Adrenal gland (tissue), 9 donors: ENCODE measurements at regions not wholly inside any gene's neighbourhood (a gene's known extent, or its start where the extent isn't known, plus 50 kb on each side); places are given as distances from the start of the nearest gene placed in this dataset.

Experiments
- DNase-seq, 7 donors: peaks; one replicate each; pipeline ENCODE4 v3.0.0-alpha.2; 2019 to 2020
- H3K27ac ChIP-seq, 5 donors: fragments of 200-600 bp; sonication (generic) in 4 of 5; 1 replicate in 3 of 5; 2 replicates in 2 of 5; pipeline versions ENCODE4 v1.5.1 to v1.8.0; 2016 to 2020; ENCODE audit warnings: mild to moderate bottlenecking in 1 of 5
- H3K27me3 ChIP-seq: fragments of 200-600 bp; 2 replicates; pipeline ENCODE4 v1.8.0; 2021
- H3K36me3 ChIP-seq, 2 donors: fragments of 200-600 bp; replicated peaks in 1 of 2; 1 replicate in 1 of 2; 2 replicates in 1 of 2; pipeline versions ENCODE4 v1.5.1 to v1.8.0; 2018 to 2022
- H3K4me1 ChIP-seq, 2 donors: fragments of 200-600 bp; replicated peaks in 1 of 2; 1 replicate in 1 of 2; 2 replicates in 1 of 2; pipeline versions ENCODE4 v1.5.1 to v1.8.0; 2018 to 2021
- H3K4me3 ChIP-seq, 4 donors: fragments of 200-600 bp; sonication (generic) in 3 of 4; one replicate each; pipeline ENCODE4 v1.5.1; 2016 to 2018
- H3K9me3 ChIP-seq, 3 donors: fragments of 200-600 bp; sonication (generic) in 1 of 3; replicated peaks in 1 of 3; 1 replicate in 2 of 3; 2 replicates in 1 of 3; pipeline versions ENCODE4 v1.5.1 to v1.8.0; 2016 to 2021
- CTCF ChIP-seq, 6 experiments: fragments of 450-650 bp in 4 of 6; fragments of 200-600 bp in 2 of 6; sonication (generic) in 1 of 6; IDR thresholded peaks; 1 replicate in 5 of 6; 2 replicates in 1 of 6; pipeline versions ENCODE4 v1.5.1 to v1.8.0; 2016 to 2021; ENCODE audit warnings: antibody characterized with exemption in 6 of 6, mild to moderate bottlenecking in 2 of 6, moderate library complexity in 1 of 6
- POLR2A ChIP-seq, 2 donors: fragments of 450-650 bp; IDR thresholded peaks; one replicate each; pipeline ENCODE4 v1.6.1; 2017; ENCODE audit warnings: antibody characterized with exemption in 2 of 2, mild to moderate bottlenecking in 2 of 2, moderate library complexity in 1 of 2
- WGBS, 4 donors: extraction: QIAGEN DNeasy Blood & Tissue Kit in 2 of 4; methylation state at CpG; one replicate each; pipeline versions ENCODE4 v1.1.5 to v1.1.7; 2013 to 2017; 5-methylcytosine and 5-hydroxymethylcytosine counted together
- intact Hi-C, 2 donors: fragments of 100-400 bp; cut with DNase I; formaldehyde crosslinking; loops; one replicate each; pipeline versions ENCODE4 v1.14.1 to v1.15.0; 2022 to 2023
- donor health status: healthy with polysubstance abuse.
- donor health status: Bipolar disorder and iron deficiency.
- donor health status: DM: yes; HTN: yes; CAD: no.
- donor health status: DM: no; HTN: no; CAD: no.
- donor health status: DM: no; HTN: no; CAD: no.

GRCh38 chr3:124281453-124282316 is 289.8 kb upstream of the ROPN1 start:
- WGBS, 4 donors = 51 to 57% (median 54%) methylated on average over 6 of the region's 6 CpGs
- DNase-seq = peak in 5 of 7 donors; percentile 26 to 69 (median 57)

GRCh38 chr3:124282751-124283651 is 291.1 kb upstream of the ROPN1 start:
- TF ChIP-seq CTCF (IDR thresholded peaks at IDR 0.05) = no peak
- no peak for TF ChIP-seq POLR2A (IDR thresholded peaks at IDR 0.05)
- H3K36me3 ChIP-seq = no peaks in the 10 kb centered on the region
- H3K27me3 ChIP-seq = no peaks in the 10 kb centered on the region
- H3K4me1 ChIP-seq = peaks cover 0 to 6% of the 10 kb centered on the region in 2 donors
- WGBS, 4 donors = 62 to 70% (median 67%) methylated on average over 2 to 3 of the region's 3 CpGs
- no peaks in the 10 kb centered on the region for H3K9me3 ChIP-seq
- no peak for DNase-seq
- no peak overlapping the region for H3K4me3 ChIP-seq
- intact Hi-C loops = loop anchor here in 1 of 2 donors (5.0 kb wide), 1 partner anchor 191 kb away; no protein-coding TSS in a partner anchor
- H3K27ac ChIP-seq = peak overlapping the region in 2 of 5 donors; percentile 30 to 60

More at GRCh38 chr3:124281453-124282316, 289.8 kb upstream of the ROPN1 start:
- Histone ChIP-seq H3K36me3 (no peaks in the 10 kb centered on the region), H3K9me3 (no peaks in the 10 kb centered on the region), H3K27ac (no peak overlapping the region), H3K4me1 (peaks cover 4 to 16% of the 10 kb centered on the region in 2 donors), H3K4me3 (no peak overlapping the region), H3K27me3 (no peaks in the 10 kb centered on the region)
- TF ChIP-seq POLR2A (IDR thresholded peaks at IDR 0.05) (no peak), CTCF (IDR thresholded peaks at IDR 0.05) (peak; percentile 41 to 78 (median 68))
- intact Hi-C loops = loop anchor here in 1 of 2 donors (2.0 to 5.0 kb wide), 2 partner anchors 189 to 265 kb away; no protein-coding TSS in a partner anchor

- 73 to 84% (median 74%) methylated on average over 2 of the region's 2 CpGs for WGBS, 4 donors
- intact Hi-C loops = loop anchor here in 1 of 2 donors (5.0 kb wide), 1 partner anchor 191 kb away; no protein-coding TSS in a partner anchor
- Histone ChIP-seq H3K27me3 (no peaks in the 10 kb centered on the region), H3K36me3 (no peaks in the 10 kb centered on the region), H3K27ac (peak overlapping the region in 2 of 5 donors; percentile 24 to 60), H3K4me1 (peaks cover 0 to 6% of the 10 kb centered on the region in 2 donors), H3K9me3 (no peaks in the 10 kb centered on the region), H3K4me3 (no peak overlapping the region)
- TF ChIP-seq POLR2A (IDR thresholded peaks at IDR 0.05) (no peak), CTCF (IDR thresholded peaks at IDR 0.05) (no peak)
- no peak for DNase-seq
Measured at GRCh38 chr3:124283652-124284023, 291.7 kb upstream of the ROPN1 start.

- intact Hi-C loops = no loop called here
- Histone ChIP-seq H3K36me3 (no peaks in the 10 kb centered on the region), H3K27me3 (no peaks in the 10 kb centered on the region), H3K9me3 (no peaks in the 10 kb centered on the region), H3K27ac (no peak overlapping the region), H3K4me3 (no peak overlapping the region), H3K4me1 (peaks cover 0 to 1% of the 10 kb centered on the region in 2 donors)
- no peak for DNase-seq
- TF ChIP-seq CTCF (IDR thresholded peaks at IDR 0.05) (no peak), POLR2A (IDR thresholded peaks at IDR 0.05) (no peak)
Measured at GRCh38 chr3:124288996-124289395, 297.1 kb upstream of the ROPN1 start.
